HG03025 (cell line): ENCODE measurements at regions not wholly inside any gene's neighbourhood (a gene's known extent, or its start where the extent isn't known, plus 50 kb on each side); places are given as distances from the start of the nearest gene placed in this dataset.

ENCODE experiments used
- ATAC-seq: cut with Tn5 transposase; IDR thresholded peaks from one replicate; pipeline ENCODE4 v1.9.1; 2021; ENCODE audit warnings: mild to moderate bottlenecking, moderate library complexity; ENCODE audit not compliant: unreplicated experiment, low FRiP score

- ATAC-seq, result no peak
These were observed 204.7 kb upstream of the GABRA2 start for GRCh38 chr4:46594661-46595060.

DNA sequence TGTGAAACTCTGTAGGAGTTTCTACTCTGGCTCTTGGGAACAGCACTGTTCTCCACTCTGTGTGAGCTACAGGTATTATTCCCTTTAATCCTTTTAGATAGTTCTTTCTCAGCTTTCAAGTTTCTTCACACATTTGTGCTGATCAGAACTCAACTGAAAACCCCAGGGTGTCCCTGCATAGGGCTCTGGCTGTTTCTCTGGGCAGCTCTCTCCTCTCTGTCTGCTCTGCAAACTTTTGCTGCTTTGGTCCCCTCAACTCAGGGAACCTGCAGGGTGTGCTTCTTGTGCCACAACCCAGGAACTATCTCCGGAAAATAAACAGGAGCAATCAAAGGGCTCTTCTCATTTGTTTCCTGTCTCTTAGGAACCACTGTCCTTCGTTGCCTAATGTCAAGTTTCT is 196.6 kb upstream of the GABRA2 start:
- no peak for ATAC-seq

DNA sequence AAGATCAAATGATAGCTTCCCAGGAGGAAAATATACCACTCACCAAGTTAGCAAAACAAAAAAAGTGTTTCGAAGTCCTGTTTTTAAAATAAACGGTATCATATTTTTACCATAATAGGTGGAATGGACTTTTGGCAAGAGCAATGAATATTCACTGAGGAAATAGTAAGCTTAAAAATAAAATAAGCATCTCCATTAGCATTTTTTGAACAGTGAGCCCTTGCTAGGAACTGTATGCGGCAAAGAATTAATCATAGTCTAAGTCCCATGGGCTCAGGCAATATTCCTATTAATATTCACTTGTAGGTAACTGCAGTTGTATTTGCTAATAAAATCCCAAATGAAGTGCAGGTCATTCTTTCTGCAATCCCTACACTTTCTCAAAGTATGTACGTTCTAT is 191.7 kb upstream of the GABRA2 start:
- ATAC-seq, result no peak

- ATAC-seq, result no peak
These were observed 165.0 kb upstream of the GABRA2 start for GRCh38 chr4:46554760-46555465.

DNA sequence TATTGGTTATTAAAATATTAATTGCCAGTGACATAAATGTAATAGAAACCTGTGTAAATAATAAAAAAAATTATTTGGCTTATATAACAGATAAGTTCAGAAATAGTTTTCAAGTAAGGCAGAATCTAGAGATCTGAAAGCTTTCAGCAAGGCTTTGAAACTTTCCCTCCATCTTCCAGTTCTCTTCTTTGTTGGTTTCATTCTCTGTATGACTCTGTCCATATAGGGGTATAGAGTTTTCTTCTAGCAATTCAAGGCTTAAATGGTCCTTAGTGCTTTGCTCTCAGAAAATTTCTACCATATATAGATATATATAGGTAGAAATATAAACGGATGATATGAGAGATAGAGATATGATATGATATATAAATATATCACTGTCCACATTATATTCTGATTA is 160.5 kb upstream of the GABRA2 start:
- ATAC-seq, result peak; percentile 63

DNA sequence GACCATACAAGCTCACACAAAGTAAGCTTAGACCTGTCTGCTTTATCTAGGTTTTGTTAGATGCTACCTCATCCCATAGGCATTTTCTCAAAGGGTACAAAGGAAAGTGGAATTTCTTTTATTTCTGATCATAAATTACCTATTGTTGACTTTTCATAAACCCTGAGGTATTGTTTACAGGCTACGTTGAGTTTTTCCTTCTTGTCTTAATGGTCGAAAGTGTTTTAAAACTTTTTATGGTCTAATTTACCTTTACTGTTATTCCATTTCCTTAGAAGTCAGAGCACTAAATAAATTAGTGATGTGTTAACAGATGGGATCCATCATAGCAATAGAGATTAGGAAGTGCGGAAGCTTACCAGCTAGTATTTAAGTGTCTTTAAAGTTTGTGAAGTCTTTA is 159.2 kb upstream of the GABRA2 start:
- ATAC-seq, result no peak

GRCh38 chr4:46524751-46525150 is 134.8 kb upstream of the GABRA2 start:
- ATAC-seq, result no peak

GRCh38 chr4:46520361-46520760 is 130.4 kb upstream of the GABRA2 start:
- ATAC-seq, result no peak

GRCh38 chr4:46515940-46516339 is 126.0 kb upstream of the GABRA2 start:
- no peak for ATAC-seq

GRCh38 chr4:46508216-46508615 is 118.3 kb upstream of the GABRA2 start:
- no peak for ATAC-seq

DNA sequence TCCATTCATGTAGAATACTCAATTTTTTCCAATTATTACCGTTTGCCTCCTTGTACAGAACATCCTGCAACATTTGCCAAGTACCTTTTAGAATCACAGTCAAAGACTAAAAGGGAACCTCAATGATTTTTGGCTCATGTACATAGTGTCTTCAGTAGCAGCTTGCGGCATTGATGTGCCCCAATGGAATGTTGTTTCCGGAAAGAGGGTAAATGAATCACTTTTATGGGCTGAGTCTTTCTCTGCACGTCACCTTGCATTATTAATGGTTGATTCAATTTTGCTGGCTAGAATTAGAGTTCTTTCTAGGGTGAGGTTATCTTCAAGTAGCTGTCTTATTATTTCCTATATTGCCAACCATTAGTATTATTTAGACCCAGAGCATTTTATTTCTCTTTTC is 116.9 kb upstream of the GABRA2 start:
- no peak for ATAC-seq

GRCh38 chr4:46505131-46505530 is 115.2 kb upstream of the GABRA2 start:
- no peak for ATAC-seq

GRCh38 chr4:46503739-46504138 is 113.8 kb upstream of the GABRA2 start:
- no peak for ATAC-seq

DNA sequence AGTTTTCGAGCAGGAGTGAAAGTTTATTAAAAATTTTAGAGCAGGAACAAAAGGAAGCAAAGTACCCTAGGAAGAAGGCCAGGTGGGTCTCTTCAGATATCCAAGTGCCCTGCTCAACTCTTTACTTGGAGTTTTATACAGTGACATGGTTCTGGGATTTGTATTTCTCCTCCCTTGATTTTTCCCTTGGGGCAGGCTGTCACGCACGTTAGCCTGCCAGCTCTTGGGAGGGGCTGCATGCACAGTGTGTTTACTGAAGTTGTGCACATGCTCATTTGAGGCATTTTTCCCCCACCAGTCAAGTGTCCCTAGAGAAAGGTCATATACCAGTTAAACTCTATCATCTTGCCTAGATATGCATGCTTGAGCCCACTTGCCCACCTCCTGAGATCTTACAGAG is 102.5 kb upstream of the GABRA2 start:
- no peak for ATAC-seq

DNA sequence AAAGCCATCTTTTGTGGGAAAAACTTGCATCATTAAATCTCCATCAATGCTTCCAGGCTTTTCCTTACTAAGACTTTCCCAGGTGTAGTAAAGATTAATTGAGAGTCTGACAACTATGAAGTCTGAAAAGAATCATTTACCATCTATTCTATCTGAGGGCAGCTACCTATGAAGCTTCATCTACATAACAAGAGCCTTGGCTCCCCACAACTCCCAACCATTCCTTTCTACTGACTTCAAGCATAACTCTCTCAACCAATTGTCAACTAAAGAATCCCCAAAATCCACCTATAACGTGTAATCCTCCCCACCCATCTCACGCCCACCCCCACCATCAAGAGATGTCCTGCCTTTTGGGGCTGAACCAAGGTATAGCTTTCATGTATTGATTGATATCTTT is 101.5 kb upstream of the GABRA2 start:
- ATAC-seq, result no peak

- no peak for ATAC-seq
These were observed 95.0 kb upstream of the GABRA2 start for GRCh38 chr4:46484881-46485280.

DNA sequence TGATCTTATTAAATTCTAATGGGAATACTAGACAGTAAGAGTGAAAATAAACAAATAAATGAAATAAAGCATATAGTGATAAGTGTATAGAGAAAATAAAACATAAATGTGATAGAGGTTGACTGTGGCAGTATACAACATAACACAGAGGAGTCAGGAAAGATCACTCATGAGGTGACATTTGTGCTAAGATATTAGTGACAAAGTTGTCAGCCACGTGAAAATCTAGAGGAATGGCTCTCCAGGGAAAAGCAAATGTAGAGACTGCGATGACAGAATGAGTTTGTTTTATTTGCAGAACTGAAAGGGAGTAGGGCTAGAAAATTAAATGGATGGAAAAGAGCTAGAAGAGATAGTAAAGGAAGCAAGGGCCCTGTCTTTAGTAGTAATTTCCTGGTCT is 72.8 kb upstream of the GABRA2 start:
- ATAC-seq, result no peak

GRCh38 chr4:46459308-46459707 is 69.4 kb upstream of the GABRA2 start:
- ATAC-seq, result no peak

GRCh38 chr4:46450556-46450955 is 60.6 kb upstream of the GABRA2 start:
- ATAC-seq, result no peak

GRCh38 chr4:46445710-46446314 is 55.9 kb upstream of the GABRA2 start:
- no peak for ATAC-seq

DNA sequence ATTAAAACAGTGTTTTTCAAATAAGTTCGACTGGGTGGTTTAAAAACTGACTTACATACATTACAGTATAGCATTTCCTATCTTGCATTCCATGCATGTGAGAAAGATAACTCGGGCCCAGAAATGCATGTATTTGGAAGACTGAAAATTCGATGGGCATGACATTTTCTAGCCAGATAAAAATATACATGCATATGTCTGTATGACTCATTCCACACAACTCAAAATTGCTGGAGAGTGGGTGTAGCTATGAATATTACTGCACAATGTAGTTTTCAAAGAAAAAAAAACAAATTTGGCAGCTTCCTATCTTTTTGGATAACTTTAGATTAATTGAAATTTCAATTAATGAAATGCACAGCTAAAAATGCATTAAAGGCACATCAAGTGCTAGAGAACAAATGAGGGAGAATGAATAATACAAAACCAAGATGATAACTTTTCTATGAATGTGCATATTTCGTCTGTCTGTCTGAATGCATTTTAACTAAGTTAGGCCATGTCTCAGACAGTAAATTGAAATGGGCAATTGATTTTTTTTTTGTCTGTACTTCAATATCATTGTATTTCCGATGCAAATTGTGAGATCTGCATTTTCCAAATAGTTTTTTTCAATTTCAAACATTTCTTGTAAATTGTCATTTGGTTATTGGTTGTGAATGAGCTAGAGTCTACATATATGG is 54.5 kb upstream of the GABRA2 start:
- ATAC-seq, result no peak

GRCh38 chr4:46442963-46443362 is 53.0 kb upstream of the GABRA2 start:
- ATAC-seq, result no peak
